HG03520 (cell line): ENCODE measurements at regions not wholly inside any gene's neighbourhood (a gene's known extent, or its start where the extent isn't known, plus 50 kb on each side); places are given as distances from the start of the nearest gene placed in this dataset.

Experiments
- ATAC-seq: cut with Tn5 transposase; IDR thresholded peaks from one replicate; pipeline ENCODE4 v1.9.1; 2021; ENCODE audit warnings: mild to moderate bottlenecking, moderate library complexity; ENCODE audit not compliant: unreplicated experiment

- ATAC-seq, result no peak
Observed at GRCh38 chr1:95369985-95370690, 136.1 kb downstream of the RWDD3 start.

- no peak for ATAC-seq
Observed at GRCh38 chr1:95370691-95371562, 136.9 kb downstream of the RWDD3 start.

GRCh38 chr1:95371666-95372282 lies 137.8 kb downstream of the RWDD3 start:
- no peak for ATAC-seq

GRCh38 chr1:95375174-95375573 lies 141.2 kb downstream of the RWDD3 start:
- ATAC-seq, result no peak

- ATAC-seq, result no peak
Observed at GRCh38 chr1:95380909-95381308, 146.9 kb downstream of the RWDD3 start.

- ATAC-seq, result no peak
Observed at GRCh38 chr1:95382000-95382786, 148.2 kb downstream of the RWDD3 start.

- no peak for ATAC-seq
Observed at GRCh38 chr1:95383111-95383510, 149.1 kb downstream of the RWDD3 start.

- ATAC-seq, result peak; percentile 58
Observed at GRCh38 chr1:95384567-95384966, 150.6 kb downstream of the RWDD3 start.

- no peak for ATAC-seq
Observed at GRCh38 chr1:95386371-95386770, 152.4 kb downstream of the RWDD3 start.

GRCh38 chr1:95386915-95387314 lies 152.9 kb downstream of the RWDD3 start:
- no peak for ATAC-seq

- ATAC-seq, result no peak
Observed at GRCh38 chr1:95388031-95388430, 154.0 kb downstream of the RWDD3 start.

GRCh38 chr1:95393434-95393833 lies 159.4 kb downstream of the RWDD3 start:
- no peak for ATAC-seq

GRCh38 chr1:95396557-95396956 lies 162.5 kb downstream of the RWDD3 start:
- ATAC-seq, result no peak

GRCh38 chr1:95402780-95403179 lies 168.8 kb downstream of the RWDD3 start:
- ATAC-seq, result no peak

- no peak for ATAC-seq
Observed at GRCh38 chr1:95406279-95406678, 172.3 kb downstream of the RWDD3 start.

- ATAC-seq, result no peak
Observed at GRCh38 chr1:95407131-95407885, 173.3 kb downstream of the RWDD3 start.

GRCh38 chr1:95407886-95408291 lies 173.9 kb downstream of the RWDD3 start:
- ATAC-seq, result no peak

- no peak for ATAC-seq
Observed at GRCh38 chr1:95408507-95409136, 174.6 kb downstream of the RWDD3 start.

GRCh38 chr1:95409276-95409675 lies 175.3 kb downstream of the RWDD3 start:
- no peak for ATAC-seq

- no peak for ATAC-seq
Observed at GRCh38 chr1:95409901-95410300, 175.9 kb downstream of the RWDD3 start.
